ENCODE measurements at regions not wholly inside any gene's neighbourhood (a gene's known extent, or its start where the extent isn't known, plus 50 kb on each side); places are given as distances from the start of the nearest gene placed in this dataset.

GRCh38 chr2:64237266-64237665, 93.0 kb upstream of the PELI1 start:
- TF ChIP-seq CTCF (IDR thresholded peaks at IDR 0.05): no peak
- TF ChIP-seq, protein P1, sequence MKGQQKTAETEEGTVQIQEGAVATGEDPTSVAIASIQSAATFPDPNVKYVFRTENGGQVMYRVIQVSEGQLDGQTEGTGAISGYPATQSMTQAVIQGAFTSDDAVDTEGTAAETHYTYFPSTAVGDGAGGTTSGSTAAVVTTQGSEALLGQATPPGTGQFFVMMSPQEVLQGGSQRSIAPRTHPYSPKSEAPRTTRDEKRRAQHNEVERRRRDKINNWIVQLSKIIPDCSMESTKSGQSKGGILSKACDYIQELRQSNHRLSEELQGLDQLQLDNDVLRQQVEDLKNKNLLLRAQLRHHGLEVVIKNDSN (IDR thresholded peaks at IDR 0.05; ENCODE audit: borderline replicate concordance, low read depth): no peak
- TF ChIP-seq USF2 (IDR thresholded peaks at IDR 0.05; ENCODE audit: borderline replicate concordance, low read depth, low read length): no peak
- no peak for TF ChIP-seq FOXM1 (IDR thresholded peaks at IDR 0.05; ENCODE audit: low read depth)

All from SK-N-SH (cell line).